ENCODE measurements at regions not wholly inside any gene's neighbourhood (a gene's known extent, or its start where the extent isn't known, plus 50 kb on each side); places are given as distances from the start of the nearest gene placed in this dataset.

- no peak for TF ChIP-seq CTCF (IDR thresholded peaks at IDR 0.05; ENCODE audit: extremely low read depth, missing control alignments)
- DNase-seq (ENCODE audit: low spot score), result no peak
Observed at GRCh38 chr6:165745492-165745891, 82.5 kb upstream of the PDE10A start.

- DNase-seq (ENCODE audit: low spot score), result no peak
- no peak for TF ChIP-seq CTCF (IDR thresholded peaks at IDR 0.05; ENCODE audit: extremely low read depth, missing control alignments)
Observed at GRCh38 chr6:165744555-165745228, 81.7 kb upstream of the PDE10A start.

GRCh38 chr6:165743366-165743898 is 80.4 kb upstream of the PDE10A start:
- no peak for DNase-seq (ENCODE audit: low spot score)
- TF ChIP-seq CTCF (IDR thresholded peaks at IDR 0.05; ENCODE audit: extremely low read depth, missing control alignments), result no peak

GRCh38 chr6:165742047-165742446 is 79.0 kb upstream of the PDE10A start:
- no peak for TF ChIP-seq CTCF (IDR thresholded peaks at IDR 0.05; ENCODE audit: extremely low read depth, missing control alignments)
- DNase-seq (ENCODE audit: low spot score), result no peak

- TF ChIP-seq CTCF (IDR thresholded peaks at IDR 0.05; ENCODE audit: extremely low read depth, missing control alignments), result no peak
- DNase-seq (ENCODE audit: low spot score), result no peak
Observed at GRCh38 chr6:165737396-165737795, 74.4 kb upstream of the PDE10A start.

GRCh38 chr6:165735065-165735464 is 72.0 kb upstream of the PDE10A start:
- no peak for TF ChIP-seq CTCF (IDR thresholded peaks at IDR 0.05; ENCODE audit: extremely low read depth, missing control alignments)

GRCh38 chr6:165733489-165733791 is 70.4 kb upstream of the PDE10A start:
- no peak for TF ChIP-seq CTCF (IDR thresholded peaks at IDR 0.05; ENCODE audit: extremely low read depth, missing control alignments)

More at GRCh38 chr6:165735065-165735464, 72.0 kb upstream of the PDE10A start:
- DNase-seq (ENCODE audit: low spot score), result no peak

More at GRCh38 chr6:165733489-165733791, 70.4 kb upstream of the PDE10A start:
- no peak for DNase-seq (ENCODE audit: low spot score)

All from GM20000 (cell line).